Eye (tissue), 1 donor: ENCODE measurements at regions not wholly inside any gene's neighbourhood (a gene's known extent, or its start where the extent isn't known, plus 50 kb on each side); places are given as distances from the start of the nearest gene placed in this dataset.
"Not testable (repeated sequence)": the region's sequence is repeated elsewhere in the genome, so short reads cannot be mapped to it uniquely, and the experiment has no call there.

Source experiments
- DNase-seq: peaks from one replicate; pipeline ENCODE4 v3.0.0-alpha.2; 2015

GRCh38 chr1:221541296-221541695, 200.6 kb downstream of the DUSP10 start:
- DNase-seq: no peak

GRCh38 chr1:221543529-221544120, 198.3 kb downstream of the DUSP10 start:
- no peak for DNase-seq

DNA sequence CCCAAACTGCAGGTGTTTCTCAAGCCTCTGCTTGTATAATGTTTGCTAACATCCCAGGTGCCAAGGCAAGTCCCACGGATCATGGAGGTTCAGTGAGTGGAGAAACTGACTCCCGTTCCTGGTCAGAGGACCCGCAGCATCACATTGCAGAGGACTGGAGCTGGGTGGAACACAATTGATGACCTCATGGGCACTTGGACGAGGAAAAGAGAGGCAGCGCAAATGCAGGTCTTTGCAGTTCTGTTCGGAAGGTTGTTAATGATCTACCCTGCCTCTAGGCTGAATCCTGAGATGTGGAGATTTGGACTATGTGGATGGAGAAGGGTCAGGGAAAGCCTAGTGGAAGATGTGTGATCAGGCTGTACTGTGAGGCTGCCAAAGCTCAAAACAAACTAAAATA, 192.9 kb downstream of the DUSP10 start:
- no peak for DNase-seq

- no peak for DNase-seq
Observed at GRCh38 chr1:221549815-221550214, 192.1 kb downstream of the DUSP10 start.

- not testable (repeated sequence) for DNase-seq
Observed at GRCh38 chr1:221552792-221553191, 189.1 kb downstream of the DUSP10 start.

- peak; percentile 50 for DNase-seq
Observed at GRCh38 chr1:221555689-221556433, 186.0 kb downstream of the DUSP10 start.

DNA sequence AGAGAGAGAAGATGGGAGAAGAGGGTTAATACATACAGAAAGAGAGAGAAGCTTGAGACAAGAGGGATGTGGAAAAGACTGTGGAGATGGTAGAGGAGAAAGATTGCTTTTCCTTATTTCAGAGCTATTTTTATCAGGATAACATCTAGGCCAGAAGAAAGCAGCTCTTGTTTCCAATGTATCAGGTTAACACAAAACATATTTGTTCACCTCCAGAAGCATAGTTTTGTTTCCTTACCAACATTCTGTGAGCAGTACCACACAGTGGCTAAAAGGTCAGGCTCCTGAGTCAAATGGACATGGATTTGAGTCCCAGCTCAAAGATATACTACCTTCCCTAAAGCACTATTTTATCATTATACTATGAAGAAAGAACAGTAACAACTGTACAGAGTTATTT, 185.5 kb downstream of the DUSP10 start:
- DNase-seq: no peak

GRCh38 chr1:221557013-221557412, 184.9 kb downstream of the DUSP10 start:
- DNase-seq: no peak

- DNase-seq: no peak
Observed at GRCh38 chr1:221558396-221558795, 183.5 kb downstream of the DUSP10 start.

DNA sequence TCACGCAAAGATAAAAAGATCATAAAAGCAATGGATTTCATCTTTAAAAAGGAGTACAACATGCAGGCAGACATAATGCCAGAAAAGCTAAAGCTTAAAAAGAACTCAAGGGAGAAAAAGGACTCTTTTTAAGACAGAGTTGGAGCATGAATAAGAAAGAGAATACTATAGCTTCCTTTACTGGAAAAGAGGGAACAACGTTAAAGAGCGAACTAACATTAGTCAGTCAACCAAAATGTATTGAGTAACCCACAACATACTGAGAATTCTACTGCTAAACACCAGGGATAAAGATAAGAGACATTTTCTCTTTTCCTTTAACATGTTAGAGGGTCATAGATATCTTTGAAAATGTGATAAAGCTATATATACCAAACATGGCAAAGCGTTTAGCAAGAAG, 182.0 kb downstream of the DUSP10 start:
- no peak for DNase-seq

GRCh38 chr1:221562542-221563475, 179.1 kb downstream of the DUSP10 start:
- DNase-seq: no peak

DNA sequence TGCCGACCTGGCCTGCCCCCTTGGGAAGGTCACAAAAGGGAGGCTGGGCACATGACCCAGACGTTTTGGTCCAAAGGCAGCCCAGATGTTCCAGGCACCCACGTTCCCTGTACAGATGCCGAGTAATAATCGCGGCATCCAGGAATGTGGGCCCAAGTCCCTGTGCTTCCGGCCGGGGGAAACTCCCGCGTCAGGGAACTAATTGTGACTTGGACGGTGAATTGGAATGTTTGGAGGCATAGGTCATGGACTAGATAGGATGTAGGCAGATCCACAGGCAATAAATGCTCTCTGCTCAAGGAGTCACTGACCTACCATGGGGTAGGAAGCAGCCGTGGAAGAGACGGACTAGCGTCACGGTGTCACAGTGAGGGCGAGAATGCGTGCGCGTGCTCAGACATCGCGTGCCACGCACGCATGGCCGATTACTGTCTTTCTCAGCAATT, 178.4 kb downstream of the DUSP10 start:
- no peak for DNase-seq

DNA sequence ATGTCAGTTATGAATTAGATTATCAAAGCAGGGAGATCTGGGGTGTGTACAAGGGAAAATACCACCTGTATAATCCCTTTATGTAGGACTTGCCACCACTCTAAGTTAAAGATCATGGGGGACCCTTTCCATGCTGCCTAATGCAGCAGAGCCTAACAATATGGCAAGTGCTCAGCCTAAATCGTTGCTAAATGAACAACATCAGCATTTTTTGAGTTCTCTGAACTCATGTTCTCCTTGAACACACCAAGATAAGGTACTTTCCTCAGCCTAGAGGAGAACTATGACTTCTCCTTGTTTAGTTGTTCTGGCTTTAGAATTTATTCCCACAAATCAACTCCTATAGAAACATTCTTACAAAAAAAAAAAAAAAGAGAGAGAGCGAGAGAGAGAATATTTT, 177.0 kb downstream of the DUSP10 start:
- DNase-seq: no peak

- DNase-seq: no peak
Observed at GRCh38 chr1:221565711-221566110, 176.2 kb downstream of the DUSP10 start.

DNA sequence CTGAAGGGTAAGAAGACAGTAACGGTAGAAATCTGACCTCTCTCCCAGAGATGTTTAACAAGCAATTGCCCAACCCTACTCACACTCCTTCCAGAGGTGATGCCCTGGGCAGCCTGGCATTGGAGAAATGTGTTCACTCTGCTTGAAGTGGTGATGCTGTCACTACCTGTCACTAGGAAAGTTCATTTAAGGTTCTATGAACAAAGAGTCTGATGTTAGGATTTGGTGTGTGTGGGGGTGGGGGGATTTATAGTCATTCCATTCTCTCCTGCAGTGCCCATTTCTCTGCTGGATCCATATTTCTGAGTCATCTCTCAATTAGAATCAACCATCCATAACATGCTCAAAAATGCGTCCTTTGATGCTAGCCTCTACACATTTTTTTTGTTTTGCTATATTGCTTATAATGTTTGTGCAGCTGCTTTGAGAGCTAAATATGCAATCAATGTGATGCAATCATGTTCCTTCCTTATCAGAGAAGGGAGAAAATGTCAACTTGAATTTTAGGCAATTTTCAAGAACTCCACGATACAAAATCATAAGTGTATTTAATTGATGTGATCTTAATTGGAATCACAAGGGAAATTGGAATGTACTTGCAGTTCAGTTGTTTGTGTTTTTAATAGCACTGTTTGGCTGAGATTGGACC, 173.9 kb downstream of the DUSP10 start:
- no peak for DNase-seq

DNA sequence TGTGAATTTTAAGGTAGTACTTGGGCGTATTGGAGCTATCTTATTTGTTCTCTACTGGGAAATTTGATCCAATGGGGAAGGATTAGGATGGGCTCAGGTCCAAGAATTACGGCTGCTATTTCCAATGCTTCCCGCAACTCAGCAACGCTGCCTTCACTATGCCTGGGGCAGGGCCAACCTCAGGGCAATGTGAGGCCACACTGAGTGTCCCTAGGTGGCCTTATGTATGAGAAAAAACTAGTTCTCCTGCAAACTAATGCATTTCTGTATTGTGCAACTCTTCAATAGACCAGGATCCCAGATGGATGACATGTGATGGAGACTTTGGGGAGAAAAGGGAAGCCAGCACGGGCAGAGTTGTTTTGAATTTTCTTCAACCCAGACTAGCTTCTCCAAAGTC, 168.1 kb downstream of the DUSP10 start:
- DNase-seq: no peak

DNA sequence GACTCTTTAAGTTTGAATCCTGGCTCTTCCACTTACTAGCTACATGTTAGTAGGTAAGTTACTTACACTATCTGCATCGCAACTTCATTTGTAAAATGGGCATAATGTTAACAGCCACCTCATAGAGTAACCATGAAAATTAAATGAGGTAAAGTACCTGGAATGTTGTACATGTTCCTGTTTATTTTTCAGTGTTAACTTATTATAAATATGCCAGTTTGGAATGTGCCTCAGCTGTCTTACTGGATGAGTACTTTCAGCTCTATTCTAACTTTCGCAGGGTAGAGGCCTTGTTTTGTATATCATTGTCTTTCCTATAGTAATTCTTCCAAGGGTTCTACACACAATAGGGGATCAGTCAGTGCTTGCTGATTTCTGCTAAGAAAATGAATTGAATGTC, 167.4 kb downstream of the DUSP10 start:
- no peak for DNase-seq

DNA sequence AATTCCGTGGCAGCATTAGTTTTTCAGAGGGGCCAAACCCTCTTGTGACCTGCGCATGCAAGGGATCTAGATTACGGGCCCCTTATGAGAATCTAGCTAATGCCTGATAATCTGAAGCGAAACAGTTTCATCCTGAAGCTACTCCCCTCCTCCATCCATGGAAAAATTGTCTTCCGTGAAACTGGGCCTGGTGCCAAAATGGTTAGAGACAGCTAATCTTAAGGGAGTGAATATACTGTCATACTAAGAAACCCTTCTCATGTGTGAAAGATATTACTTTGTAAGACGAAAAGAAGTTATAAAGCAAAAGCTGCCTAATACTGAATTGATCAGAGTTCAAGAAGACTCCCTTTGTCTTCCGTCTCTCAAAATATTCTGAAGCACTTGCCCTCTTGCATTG, 166.3 kb downstream of the DUSP10 start:
- no peak for DNase-seq

GRCh38 chr1:221576268-221576667, 165.6 kb downstream of the DUSP10 start:
- DNase-seq: no peak

DNA sequence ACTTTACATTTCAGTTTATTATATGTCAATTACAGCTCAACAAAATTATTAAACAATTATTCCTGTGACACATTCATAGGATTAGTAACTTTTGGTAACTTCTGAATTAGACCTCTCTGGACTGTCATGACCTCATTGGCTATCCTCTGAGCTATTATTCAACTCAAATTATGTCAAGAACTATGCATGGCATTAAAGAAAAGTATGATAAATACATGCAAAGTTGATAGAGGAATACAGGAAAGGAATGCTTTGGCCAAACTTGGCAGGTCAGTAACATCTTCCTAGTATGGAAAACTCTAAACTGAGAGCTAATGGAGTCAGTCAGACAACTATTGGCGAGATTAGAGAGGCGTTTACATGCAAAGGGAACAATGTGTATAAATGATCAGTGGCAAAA, 158.4 kb downstream of the DUSP10 start:
- no peak for DNase-seq

- not testable (repeated sequence) for DNase-seq
Observed at GRCh38 chr1:221587013-221587412, 154.9 kb downstream of the DUSP10 start.

DNA sequence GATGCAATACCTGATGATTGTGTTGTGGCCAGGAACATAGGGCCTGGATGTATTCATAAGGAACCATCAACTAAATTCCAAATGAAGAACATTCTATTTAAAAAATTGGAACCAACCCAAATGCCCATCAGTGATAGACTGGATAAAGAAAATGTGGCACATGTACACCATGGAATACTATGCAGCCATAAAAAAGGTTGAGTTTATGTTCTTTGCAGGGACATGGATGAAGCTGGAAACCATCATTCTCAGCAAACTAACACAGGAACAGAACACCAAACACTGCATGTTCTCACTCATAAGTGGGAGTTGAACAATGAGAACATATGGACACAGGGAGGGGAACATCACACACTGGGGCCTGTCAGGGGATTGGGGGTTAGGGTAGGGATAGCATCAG, 150.6 kb downstream of the DUSP10 start:
- not testable (repeated sequence) for DNase-seq

GRCh38 chr1:221594576-221594975, 147.3 kb downstream of the DUSP10 start:
- DNase-seq: peak; percentile 12
